Glutamatergic neuron (in vitro differentiated cells): ENCODE measurements at regions not wholly inside any gene's neighbourhood (a gene's known extent, or its start where the extent isn't known, plus 50 kb on each side); places are given as distances from the start of the nearest gene placed in this dataset.

ENCODE experiments used
- DNase-seq: peaks from one replicate; pipeline ENCODE4 v3.0.0; 2022
- H3K27ac Mint-ChIP-seq: one replicate; pipeline ENCODE4 v1.8.0; 2020; ENCODE audit warnings: mild to moderate bottlenecking, mixed read lengths, inconsistent platforms; ENCODE audit not compliant: unreplicated experiment
- H3K27me3 Mint-ChIP-seq: one replicate; pipeline ENCODE4 v1.8.0; 2020; ENCODE audit warnings: mild to moderate bottlenecking, moderate library complexity, mixed read lengths, inconsistent platforms; ENCODE audit not compliant: unreplicated experiment
- H3K36me3 Mint-ChIP-seq: one replicate; pipeline ENCODE4 v1.8.0; 2020; ENCODE audit warnings: mild to moderate bottlenecking, mixed read lengths, inconsistent platforms; ENCODE audit not compliant: unreplicated experiment
- H3K4me1 Mint-ChIP-seq: one replicate; pipeline ENCODE4 v1.8.0; 2020; ENCODE audit warnings: mild to moderate bottlenecking, low read depth, mixed read lengths, inconsistent platforms; ENCODE audit not compliant: unreplicated experiment
- H3K4me3 Mint-ChIP-seq: one replicate; pipeline ENCODE4 v1.8.0; 2020; ENCODE audit warnings: mild to moderate bottlenecking, mixed read lengths, inconsistent platforms; ENCODE audit not compliant: unreplicated experiment
- H3K9me3 Mint-ChIP-seq: one replicate; pipeline ENCODE4 v1.8.0; 2020; ENCODE audit warnings: mild to moderate bottlenecking, moderate library complexity, mixed read lengths, inconsistent platforms; ENCODE audit not compliant: unreplicated experiment
- TF ChIP-seq, protein P1 (sequence below): fragments of 200-600 bp; sonication (generic); IDR thresholded peaks from one replicate; pipeline ENCODE4 v1.5.0; 2021; ENCODE audit not compliant: partially characterized antibody, unreplicated experiment

DNA sequence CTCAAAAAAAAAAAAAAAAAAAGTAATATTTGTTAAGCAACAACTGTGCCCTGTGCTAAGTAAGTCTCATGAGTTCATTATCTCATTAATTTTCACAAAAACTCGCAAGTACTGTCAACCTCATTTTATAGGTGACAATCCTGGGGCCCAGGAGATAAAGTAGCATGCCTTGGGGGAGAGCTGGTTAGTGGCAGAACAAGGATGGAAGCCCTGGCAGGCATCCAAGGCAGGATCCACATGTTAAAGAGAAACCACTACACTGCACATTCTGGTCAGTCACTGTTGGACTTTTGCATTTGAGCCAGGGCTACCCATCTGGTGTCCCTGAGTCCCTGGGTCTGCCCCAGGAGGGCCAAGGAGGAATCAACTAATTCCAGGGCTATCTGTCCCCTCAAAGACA lies 54.6 kb downstream of the ZFP36L2 start:
- Mint-ChIP-seq H3K27me3 (peaks cover 13% of the 10 kb centered on the region), H3K27ac (no peak overlapping the region), H3K4me1 (no peaks in the 10 kb centered on the region), H3K36me3 (peaks cover 12% of the 10 kb centered on the region), H3K9me3 (peaks cover 11% of the 10 kb centered on the region), H3K4me3 (no peak overlapping the region)
- TF ChIP-seq, protein P1, sequence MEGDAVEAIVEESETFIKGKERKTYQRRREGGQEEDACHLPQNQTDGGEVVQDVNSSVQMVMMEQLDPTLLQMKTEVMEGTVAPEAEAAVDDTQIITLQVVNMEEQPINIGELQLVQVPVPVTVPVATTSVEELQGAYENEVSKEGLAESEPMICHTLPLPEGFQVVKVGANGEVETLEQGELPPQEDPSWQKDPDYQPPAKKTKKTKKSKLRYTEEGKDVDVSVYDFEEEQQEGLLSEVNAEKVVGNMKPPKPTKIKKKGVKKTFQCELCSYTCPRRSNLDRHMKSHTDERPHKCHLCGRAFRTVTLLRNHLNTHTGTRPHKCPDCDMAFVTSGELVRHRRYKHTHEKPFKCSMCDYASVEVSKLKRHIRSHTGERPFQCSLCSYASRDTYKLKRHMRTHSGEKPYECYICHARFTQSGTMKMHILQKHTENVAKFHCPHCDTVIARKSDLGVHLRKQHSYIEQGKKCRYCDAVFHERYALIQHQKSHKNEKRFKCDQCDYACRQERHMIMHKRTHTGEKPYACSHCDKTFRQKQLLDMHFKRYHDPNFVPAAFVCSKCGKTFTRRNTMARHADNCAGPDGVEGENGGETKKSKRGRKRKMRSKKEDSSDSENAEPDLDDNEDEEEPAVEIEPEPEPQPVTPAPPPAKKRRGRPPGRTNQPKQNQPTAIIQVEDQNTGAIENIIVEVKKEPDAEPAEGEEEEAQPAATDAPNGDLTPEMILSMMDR: no peak
- no peak for DNase-seq

DNA sequence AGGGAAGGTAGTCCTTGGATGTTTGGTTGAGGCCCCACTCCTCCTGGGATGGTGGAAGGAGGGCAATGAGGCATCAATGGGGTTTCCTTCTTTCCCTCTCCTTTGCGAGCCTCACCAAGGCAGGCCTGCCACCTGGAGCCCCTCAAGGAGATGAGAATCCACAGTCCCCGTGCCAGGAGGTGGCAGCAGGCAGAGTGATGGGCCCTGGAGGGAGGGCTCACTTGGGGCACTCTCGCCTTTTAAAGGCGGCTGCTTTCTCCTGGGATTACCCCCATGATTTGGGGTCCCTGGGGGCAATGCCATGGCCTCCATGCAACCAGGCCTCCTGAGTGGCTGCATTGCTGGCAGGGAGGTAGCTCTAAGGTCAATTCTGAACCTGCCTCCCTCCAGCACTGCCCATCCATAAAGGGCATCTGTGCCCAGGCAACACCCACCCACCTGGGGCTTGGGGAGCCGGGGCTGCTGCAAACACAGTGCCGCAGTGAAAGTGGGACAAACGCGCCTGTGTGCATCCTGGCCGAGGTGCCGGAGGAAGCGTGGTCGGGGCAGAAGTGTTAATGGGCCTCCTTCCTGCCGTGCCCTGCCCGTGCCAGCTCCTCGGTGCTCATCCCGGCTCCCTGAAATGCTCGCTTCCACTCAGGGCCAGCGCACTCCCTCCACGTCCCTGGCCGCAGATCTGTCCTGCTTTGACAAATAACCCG lies 55.9 kb downstream of the ZFP36L2 start:
- H3K27me3 Mint-ChIP-seq: peaks cover 13% of the 10 kb centered on the region
- peaks cover 11% of the 10 kb centered on the region for H3K9me3 Mint-ChIP-seq
- TF ChIP-seq, protein P1: no peak
- H3K4me1 Mint-ChIP-seq: no peaks in the 10 kb centered on the region
- H3K27ac Mint-ChIP-seq: no peak overlapping the region
- no peak overlapping the region for H3K4me3 Mint-ChIP-seq
- DNase-seq: no peak
- H3K36me3 Mint-ChIP-seq: peaks cover 12% of the 10 kb centered on the region

DNA sequence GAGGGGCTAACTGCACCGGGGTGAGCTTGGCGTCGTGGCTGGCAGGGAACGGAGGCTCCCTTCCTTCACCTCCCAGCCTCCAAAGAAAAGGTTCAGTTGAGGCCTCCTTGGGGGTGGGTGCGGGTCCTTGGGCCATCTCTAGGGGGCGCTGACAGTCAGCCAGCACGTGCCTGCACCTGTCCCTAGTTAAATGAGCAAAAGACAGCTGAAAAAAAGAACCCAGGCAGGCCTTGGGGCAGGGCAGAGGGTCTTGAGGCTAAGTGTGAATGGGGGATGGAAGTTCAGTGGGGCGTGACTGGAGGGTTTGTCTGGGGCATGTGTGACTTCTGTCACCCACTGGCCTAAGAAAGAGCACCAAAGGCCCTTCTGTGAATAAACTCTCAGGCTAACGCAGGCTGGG lies 56.4 kb downstream of the ZFP36L2 start:
- no peaks in the 10 kb centered on the region for H3K4me1 Mint-ChIP-seq
- no peak overlapping the region for H3K27ac Mint-ChIP-seq
- peaks cover 9% of the 10 kb centered on the region for H3K9me3 Mint-ChIP-seq
- peaks cover 11% of the 10 kb centered on the region for H3K27me3 Mint-ChIP-seq
- H3K4me3 Mint-ChIP-seq: no peak overlapping the region
- H3K36me3 Mint-ChIP-seq: peaks cover 8% of the 10 kb centered on the region
- TF ChIP-seq, protein P1: peak; percentile 54
- no peak for DNase-seq

DNA sequence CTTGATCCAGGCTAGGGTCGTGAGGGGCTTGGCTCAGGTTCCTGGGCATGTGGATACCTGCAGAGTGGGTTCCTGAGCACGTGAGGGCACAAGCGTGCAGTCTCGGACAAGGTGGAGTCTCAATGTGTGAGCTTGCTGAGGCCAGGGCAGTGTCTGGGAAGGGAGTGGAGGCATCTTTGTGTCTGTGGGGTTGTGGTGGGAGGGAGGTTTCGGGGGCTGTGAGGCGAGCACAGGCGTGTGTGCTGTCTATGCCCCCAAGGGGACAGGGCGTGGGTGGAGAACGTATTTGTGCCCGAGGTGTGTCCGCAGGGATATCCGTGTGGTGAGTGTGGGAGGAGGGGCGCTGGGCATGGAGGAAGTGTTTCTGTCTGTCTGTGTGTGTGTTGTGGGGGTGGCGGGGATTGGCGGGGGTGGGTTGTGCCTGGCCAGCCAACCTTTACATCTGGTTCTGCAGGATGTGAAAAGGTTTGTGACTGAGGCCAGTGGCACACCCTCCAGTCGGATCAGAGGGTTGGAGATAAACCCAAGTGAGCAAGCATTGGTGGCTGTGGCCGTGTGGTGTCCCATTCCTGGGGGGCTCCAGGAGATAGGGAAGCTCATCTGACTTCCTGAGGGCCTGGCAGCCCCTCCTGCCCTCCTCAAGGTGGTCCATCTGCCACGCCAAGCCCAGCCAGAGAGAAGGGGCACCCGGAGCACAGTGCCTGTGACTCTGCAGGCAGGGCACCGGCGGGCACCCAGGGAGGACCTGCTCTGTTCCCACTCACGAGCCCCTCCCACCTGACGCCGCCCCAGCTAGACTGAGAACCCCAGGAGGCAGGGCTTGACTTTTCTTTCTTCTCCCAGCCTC lies 57.1 kb downstream of the ZFP36L2 start:
- TF ChIP-seq, protein P1: no peak
- peaks cover 2% of the 10 kb centered on the region for H3K36me3 Mint-ChIP-seq
- no peaks in the 10 kb centered on the region for H3K4me1 Mint-ChIP-seq
- DNase-seq: no peak
- no peak overlapping the region for H3K27ac Mint-ChIP-seq
- H3K4me3 Mint-ChIP-seq: no peak overlapping the region
- peaks cover 9% of the 10 kb centered on the region for H3K9me3 Mint-ChIP-seq
- peaks cover 8% of the 10 kb centered on the region for H3K27me3 Mint-ChIP-seq

- peaks cover 6% of the 10 kb centered on the region for H3K9me3 Mint-ChIP-seq
- no peaks in the 10 kb centered on the region for H3K4me1 Mint-ChIP-seq
- no peak overlapping the region for H3K27ac Mint-ChIP-seq
- H3K27me3 Mint-ChIP-seq: peaks cover 3% of the 10 kb centered on the region
- TF ChIP-seq, protein P1: no peak
- no peak for DNase-seq
- no peaks in the 10 kb centered on the region for H3K36me3 Mint-ChIP-seq
- H3K4me3 Mint-ChIP-seq: no peak overlapping the region
These were observed 58.4 kb downstream of the ZFP36L2 start for GRCh38 chr2:43168016-43168369.
